GM23248 (cell line): ENCODE measurements at regions not wholly inside any gene's neighbourhood (a gene's known extent, or its start where the extent isn't known, plus 50 kb on each side); places are given as distances from the start of the nearest gene placed in this dataset.

ENCODE experiments used
- DNase-seq: peaks from one replicate; pipeline ENCODE4 v3.0.0-alpha.2; 2015
- H2AFZ ChIP-seq: fragments of 200-600 bp; sonication (generic); 2 replicates; pipeline ENCODE4 v1.6.1; 2016; ENCODE audit warnings: antibody characterized with exemption
- H3F3A ChIP-seq: fragments of 200-600 bp; sonication (generic); 2 replicates; pipeline ENCODE4 v1.6.1; 2016; ENCODE audit warnings: mild to moderate bottlenecking, antibody characterized with exemption, mixed run types; ENCODE audit not compliant: insufficient read depth
- H3K27ac ChIP-seq: fragments of 200-600 bp; sonication (generic); 2 replicates; pipeline ENCODE4 v1.5.1; 2016; ENCODE audit warnings: mild to moderate bottlenecking
- H3K27me3 ChIP-seq: fragments of 200-600 bp; sonication (generic); replicated peaks from 2 replicates; pipeline ENCODE4 v1.6.1; 2016; ENCODE audit warnings: mild to moderate bottlenecking; ENCODE audit not compliant: insufficient read depth
- H3K36me3 ChIP-seq: fragments of 200-600 bp; sonication (generic); 2 replicates; pipeline ENCODE4 v1.6.1; 2016; ENCODE audit warnings: low read depth, mild to moderate bottlenecking
- H3K4me1 ChIP-seq: fragments of 200-600 bp; sonication (generic); 2 replicates; pipeline ENCODE4 v1.6.1; 2016; ENCODE audit warnings: mild to moderate bottlenecking; ENCODE audit not compliant: insufficient read depth
- H3K4me2 ChIP-seq: fragments of 200-600 bp; sonication (generic); one replicate; pipeline ENCODE4 v1.6.1; 2016; ENCODE audit warnings: mild to moderate bottlenecking; ENCODE audit not compliant: unreplicated experiment
- H3K4me3 ChIP-seq: fragments of 200-600 bp; sonication (generic); 2 replicates; pipeline ENCODE4 v1.5.1; 2016; ENCODE audit warnings: mild to moderate bottlenecking
- H3K79me2 ChIP-seq: fragments of 200-600 bp; sonication (generic); 2 replicates; pipeline ENCODE4 v1.6.1; 2016; ENCODE audit warnings: mild to moderate bottlenecking; ENCODE audit not compliant: insufficient read depth
- H3K9ac ChIP-seq: fragments of 200-600 bp; sonication (generic); 2 replicates; pipeline ENCODE4 v1.6.1; 2016; ENCODE audit warnings: mild to moderate bottlenecking
- H3K9me2 ChIP-seq: fragments of 200-600 bp; sonication (generic); 2 replicates; pipeline ENCODE4 v1.6.1; 2016; ENCODE audit warnings: mixed run types, mild to moderate bottlenecking, moderate library complexity; ENCODE audit not compliant: insufficient read depth
- H3K9me3 ChIP-seq: fragments of 200-600 bp; sonication (generic); one replicate; pipeline ENCODE4 v1.6.1; 2017; ENCODE audit warnings: low read depth
- H4K20me1 ChIP-seq: fragments of 200-600 bp; sonication (generic); 2 replicates; pipeline ENCODE4 v1.6.0; 2016; ENCODE audit not compliant: insufficient read depth
- EZH2 ChIP-seq: fragments of 200-600 bp; sonication (generic); IDR thresholded peaks from 2 replicates; pipeline ENCODE4 v1.6.1; 2018; ENCODE audit warnings: antibody characterized with exemption, mild to moderate bottlenecking; ENCODE audit not compliant: insufficient read depth, poor library complexity, severe bottlenecking
- EZH2phosphoT487 ChIP-seq: fragments of 200-600 bp; sonication (generic); IDR thresholded peaks from 2 replicates; pipeline ENCODE4 v1.6.1; 2018; ENCODE audit warnings: antibody characterized with exemption, moderate library complexity, mild to moderate bottlenecking, low read depth; ENCODE audit not compliant: insufficient read depth
- WGBS, 2 experiments: methylation state at CpG; one replicate each; pipeline ENCODE4 v1.1.6; 2015 to 2017; ENCODE audit warnings: low lambda C conversion rate in 2 of 2, low coverage in 1 of 2; ENCODE audit errors: missing lambda C conversion rate in 2 of 2; 5-methylcytosine and 5-hydroxymethylcytosine counted together
- in situ Hi-C: fragments of 300-500 bp; cut with MboI; formaldehyde crosslinking; loops from 2 replicates; pipeline ENCODE4 v1.15.0; 2020

GRCh38 chr5:143582869-143583268 is 179.4 kb upstream of the NR3C1 start:
- no peak overlapping the region for H3K4me2 ChIP-seq
- no peak overlapping the region for H3K9ac ChIP-seq
- no peak overlapping the region for H2AFZ ChIP-seq
- no peaks in the 10 kb centered on the region for H3K9me2 ChIP-seq
- peak; percentile 31 for DNase-seq
- no peaks in the 10 kb centered on the region for H3K27me3 ChIP-seq
- H3K79me2 ChIP-seq = no peaks in the 10 kb centered on the region
- 48 to 66% methylated on average over 5 of the region's 5 CpGs for WGBS, 2 experiments
- TF ChIP-seq EZH2 = no peak
- TF ChIP-seq EZH2phosphoT487 = no peak
- H3K36me3 ChIP-seq = no peaks in the 10 kb centered on the region
- H3F3A ChIP-seq = peaks cover under 1% of the 10 kb centered on the region; the same call in 1 of the 2 replicates
- H3K9me3 ChIP-seq = no peaks in the 10 kb centered on the region
- H3K4me1 ChIP-seq = peaks cover 6% of the 10 kb centered on the region
- H4K20me1 ChIP-seq = no peaks in the 10 kb centered on the region
- no peak overlapping the region for H3K4me3 ChIP-seq
- in situ Hi-C loops = no loop called here
- H3K27ac ChIP-seq = no peak overlapping the region

GRCh38 chr5:143582176-143582575 is 178.7 kb upstream of the NR3C1 start:
- Histone ChIP-seq H3K79me2 (no peaks in the 10 kb centered on the region), H3K4me3 (no peak overlapping the region), H3F3A (peaks cover 4% of the 10 kb centered on the region; the same call in 1 of the 2 replicates), H3K9me3 (no peaks in the 10 kb centered on the region), H3K9ac (no peak overlapping the region), H2AFZ (no peak overlapping the region), H3K27me3 (no peaks in the 10 kb centered on the region), H3K27ac (no peak overlapping the region), H3K4me1 (peaks cover 13% of the 10 kb centered on the region), H3K4me2 (no peak overlapping the region), H3K36me3 (no peaks in the 10 kb centered on the region), H3K9me2 (no peaks in the 10 kb centered on the region), H4K20me1 (no peaks in the 10 kb centered on the region)
- no peak for TF ChIP-seq EZH2
- TF ChIP-seq EZH2phosphoT487 = no peak
- WGBS, 2 experiments = 69 to 79% methylated on average over 4 of the region's 4 CpGs
- in situ Hi-C loops = no loop called here
- no peak for DNase-seq

GRCh38 chr5:143581649-143582048 is 178.2 kb upstream of the NR3C1 start:
- Histone ChIP-seq H3K4me2 (no peak overlapping the region), H3K9ac (no peak overlapping the region), H3K9me3 (no peaks in the 10 kb centered on the region), H3K27ac (no peak overlapping the region), H3K27me3 (no peaks in the 10 kb centered on the region), H3K36me3 (no peaks in the 10 kb centered on the region), H4K20me1 (no peaks in the 10 kb centered on the region), H2AFZ (no peak overlapping the region), H3K79me2 (no peaks in the 10 kb centered on the region), H3F3A (peaks cover 9% of the 10 kb centered on the region), H3K4me1 (peaks cover 18% of the 10 kb centered on the region), H3K4me3 (no peak overlapping the region), H3K9me2 (no peaks in the 10 kb centered on the region)
- WGBS, 2 experiments = 86 to 92% methylated on average over 2 of the region's 2 CpGs
- in situ Hi-C loops = no loop called here
- TF ChIP-seq EZH2 = no peak
- no peak for TF ChIP-seq EZH2phosphoT487
- DNase-seq = no peak

- H3K9ac ChIP-seq = no peak overlapping the region
- H3K79me2 ChIP-seq = no peaks in the 10 kb centered on the region
- 95 to 98% methylated on average over 3 of the region's 3 CpGs for WGBS, 2 experiments
Observed at GRCh38 chr5:143581147-143581546, 177.7 kb upstream of the NR3C1 start.

More at GRCh38 chr5:143581147-143581546, 177.7 kb upstream of the NR3C1 start:
- Histone ChIP-seq H3K9me2 (no peaks in the 10 kb centered on the region), H3K4me1 (peaks cover 20% of the 10 kb centered on the region), H3K27ac (no peak overlapping the region), H3K4me3 (no peak overlapping the region), H4K20me1 (no peaks in the 10 kb centered on the region), H3K36me3 (no peaks in the 10 kb centered on the region), H3K9me3 (no peaks in the 10 kb centered on the region), H3K4me2 (no peak overlapping the region), H2AFZ (no peak overlapping the region), H3K27me3 (no peaks in the 10 kb centered on the region), H3F3A (peaks cover 14% of the 10 kb centered on the region)
- no peak for DNase-seq
- TF ChIP-seq EZH2 (no peak), EZH2phosphoT487 (no peak)
- in situ Hi-C loops = no loop called here
